SK-N-MC (cell line): ENCODE measurements at regions not wholly inside any gene's neighbourhood (a gene's known extent, or its start where the extent isn't known, plus 50 kb on each side); places are given as distances from the start of the nearest gene placed in this dataset.

Experiments
- EZH2 ChIP-seq: fragments of 200-600 bp; sonication (generic); IDR thresholded peaks from one replicate; pipeline ENCODE4 v1.6.1; 2017; ENCODE audit warnings: antibody characterized with exemption
- POLR2AphosphoS5 ChIP-seq: IDR thresholded peaks from 2 replicates; pipeline ENCODE4 v1.6.1; 2012; ENCODE audit warnings: mild to moderate bottlenecking, low read depth, low read length, borderline replicate concordance

GRCh38 chr20:24382743-24383142, 86.7 kb upstream of the SYNDIG1 start:
- no peak for TF ChIP-seq POLR2AphosphoS5
- TF ChIP-seq EZH2 = no peak
